GM18508 (cell line): ENCODE measurements at regions not wholly inside any gene's neighbourhood (a gene's known extent, or its start where the extent isn't known, plus 50 kb on each side); places are given as distances from the start of the nearest gene placed in this dataset.
"Not testable (repeated sequence)": the region's sequence is repeated elsewhere in the genome, so short reads cannot be mapped to it uniquely, and the experiment has no call there.

ENCODE experiments used
- ATAC-seq: cut with Tn5 transposase; IDR thresholded peaks from one replicate; pipeline ENCODE4 v1.9.1; 2021; ENCODE audit warnings: moderate number of reproducible peaks; ENCODE audit not compliant: insufficient read depth, unreplicated experiment

DNA sequence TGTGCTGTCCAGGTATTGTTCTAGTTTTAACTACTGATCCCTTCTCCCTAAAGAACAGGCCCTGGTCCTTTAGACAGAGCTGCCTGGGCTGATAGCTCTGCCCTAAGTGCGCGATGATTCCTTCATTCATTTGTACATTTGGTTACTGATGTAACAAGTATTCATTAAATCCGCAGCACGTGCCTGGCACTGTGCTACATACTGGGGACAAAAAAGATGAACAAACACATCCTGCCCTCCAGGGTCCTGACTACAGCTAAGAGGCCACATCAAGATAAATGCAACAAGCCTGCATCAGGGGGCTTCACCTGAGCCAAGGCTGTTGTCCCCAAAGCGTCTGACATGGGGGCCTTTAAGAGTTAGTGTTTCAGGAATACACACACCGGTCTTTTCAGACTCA is 99.0 kb upstream of the PODXL start:
- no peak for ATAC-seq

DNA sequence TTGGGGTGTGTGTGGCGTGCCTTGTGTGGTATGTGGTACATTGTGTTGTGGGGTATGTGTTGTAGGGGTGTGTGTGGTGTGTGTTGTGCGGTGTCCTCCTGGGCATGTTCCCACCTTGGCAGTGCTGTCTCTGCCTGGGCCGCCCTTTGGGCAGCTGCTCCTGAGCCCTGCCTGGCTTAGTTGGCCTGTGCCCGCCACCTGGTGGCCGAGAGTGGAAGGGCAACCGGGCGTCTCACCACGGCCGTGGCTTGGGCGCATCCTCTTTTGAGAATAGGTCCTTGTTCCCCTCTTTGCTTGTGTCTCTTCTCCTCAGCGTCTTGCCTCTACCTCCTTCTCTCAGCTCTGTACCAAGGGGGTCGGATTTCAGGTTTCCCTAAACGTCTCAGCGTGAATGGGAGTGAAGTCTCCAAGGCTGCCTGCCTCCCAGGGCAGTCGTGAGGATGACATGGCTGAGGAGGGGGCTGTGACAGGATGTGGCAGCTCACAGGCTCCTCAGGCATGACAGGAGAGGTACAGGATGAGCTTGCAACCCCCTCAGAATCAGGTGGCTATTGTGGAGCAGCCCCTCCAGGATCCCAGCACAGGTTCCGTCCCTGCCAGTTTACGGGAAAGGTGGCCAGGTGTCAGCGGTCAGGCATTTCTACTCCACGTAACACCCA is 98.4 kb upstream of the PODXL start:
- no peak for ATAC-seq

DNA sequence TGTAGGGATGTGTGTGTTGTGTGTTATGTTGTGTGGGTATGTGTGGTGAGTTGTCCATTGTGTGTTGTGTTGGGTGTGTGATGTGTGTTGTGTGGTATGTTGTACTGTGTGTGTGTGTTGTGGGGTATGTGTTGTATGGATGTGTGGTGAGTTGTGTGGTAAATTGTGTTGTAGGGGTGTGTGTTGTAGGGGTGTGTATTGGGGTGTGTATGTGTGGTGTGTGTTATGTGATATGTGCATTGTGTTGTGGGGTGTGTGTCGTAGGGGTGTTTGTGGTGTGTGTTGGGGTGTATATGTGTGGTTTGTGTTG is 97.8 kb upstream of the PODXL start:
- ATAC-seq, result no peak

DNA sequence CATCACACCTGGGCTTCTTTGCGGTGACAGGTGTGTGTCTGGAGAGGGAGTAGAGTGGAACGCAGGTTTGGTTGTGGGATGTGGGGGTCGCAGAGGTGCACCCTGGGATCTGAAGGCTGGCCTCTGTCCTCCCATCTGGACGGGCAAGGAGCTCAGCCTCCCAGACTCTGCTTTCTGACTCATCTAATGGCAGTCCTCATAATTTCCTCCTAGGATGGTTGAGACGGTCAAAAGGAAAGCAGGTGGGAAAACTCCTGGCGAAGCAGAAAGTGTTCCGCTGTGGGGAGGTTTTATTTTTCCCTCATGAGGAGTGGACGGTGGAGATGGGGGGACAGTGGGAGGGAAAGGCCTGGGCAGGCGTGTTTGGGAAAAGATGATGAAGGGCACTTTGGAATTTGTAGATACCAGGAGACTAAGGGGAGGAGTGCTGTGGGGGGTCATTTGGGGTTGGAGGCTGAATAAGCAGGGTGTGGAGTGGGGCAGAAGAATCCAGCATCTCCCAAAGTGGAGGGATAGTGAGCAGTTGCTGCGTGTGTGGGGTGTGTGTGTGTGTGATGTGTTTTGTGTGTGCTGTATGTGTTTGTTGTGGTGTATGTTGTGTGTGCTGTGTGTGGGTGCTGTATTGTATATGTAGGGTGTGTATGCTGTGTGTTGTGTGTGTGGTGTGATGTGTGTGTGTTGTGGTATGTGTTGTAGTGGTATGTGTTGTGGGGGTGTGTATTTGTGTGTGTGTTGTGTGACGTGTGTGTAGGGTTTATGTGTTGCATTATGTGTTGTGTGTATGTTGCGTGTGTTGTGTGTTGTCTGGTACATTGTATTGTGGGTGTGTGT is 97.2 kb upstream of the PODXL start:
- ATAC-seq, result no peak

DNA sequence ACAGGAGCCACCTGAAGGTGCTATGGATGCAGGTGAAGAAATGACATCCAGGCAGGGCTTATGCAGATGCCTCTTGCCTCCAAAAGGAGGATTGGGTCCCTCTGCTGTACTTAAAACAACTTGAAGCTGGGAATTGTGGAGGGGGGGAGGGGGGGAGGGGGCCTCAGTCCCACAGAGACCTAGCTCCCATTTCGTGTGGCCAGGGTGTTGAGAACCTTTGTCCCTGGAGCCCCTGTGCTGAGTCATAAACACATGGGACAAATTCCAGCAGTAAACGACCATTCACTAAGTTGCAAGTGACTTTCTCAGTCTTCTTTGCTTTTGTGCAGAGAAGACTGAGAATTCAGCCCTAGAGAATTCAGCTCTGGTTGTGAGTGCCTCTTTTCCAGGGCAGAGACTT is 96.5 kb upstream of the PODXL start:
- no peak for ATAC-seq

DNA sequence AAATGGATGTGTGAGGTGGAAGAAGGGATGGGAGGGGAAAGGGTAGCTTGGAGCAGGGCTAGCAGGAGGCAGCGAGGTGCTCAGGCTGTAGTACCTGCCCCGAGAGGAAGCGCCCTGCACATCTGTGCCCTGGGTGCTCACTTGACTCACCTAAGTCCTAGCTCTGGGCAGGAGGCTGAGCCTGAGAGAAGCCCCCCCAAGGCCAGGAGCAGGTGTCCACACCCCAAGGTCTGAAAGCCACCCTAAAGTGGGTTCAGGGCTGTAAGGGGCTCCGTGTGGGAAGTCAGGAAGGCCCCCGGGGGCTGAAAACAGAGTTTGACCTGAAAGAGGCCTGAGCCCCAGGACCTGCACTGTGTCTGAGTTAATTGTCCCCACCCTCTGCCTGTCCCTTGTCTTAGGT is 95.8 kb upstream of the PODXL start:
- ATAC-seq, result no peak

DNA sequence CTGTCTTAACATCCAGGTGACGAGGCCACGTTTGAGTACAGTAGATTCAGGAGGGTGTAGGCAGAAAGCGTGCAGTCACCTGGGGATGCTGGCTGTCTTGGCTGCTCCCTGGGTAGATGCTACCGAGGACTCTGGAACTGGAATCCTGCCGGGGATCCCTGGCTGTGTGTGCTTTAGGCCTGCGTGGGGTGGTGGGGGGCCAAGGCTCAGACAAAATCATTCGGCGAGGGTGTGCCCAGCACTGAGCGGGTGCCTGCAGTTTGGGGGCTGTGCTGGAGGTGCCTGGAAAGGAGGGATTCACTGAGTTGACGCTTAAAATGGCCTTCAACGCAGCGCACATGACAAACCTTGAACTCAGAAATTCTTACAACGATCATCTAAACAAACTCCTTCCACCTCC is 93.5 kb upstream of the PODXL start:
- ATAC-seq, result no peak

DNA sequence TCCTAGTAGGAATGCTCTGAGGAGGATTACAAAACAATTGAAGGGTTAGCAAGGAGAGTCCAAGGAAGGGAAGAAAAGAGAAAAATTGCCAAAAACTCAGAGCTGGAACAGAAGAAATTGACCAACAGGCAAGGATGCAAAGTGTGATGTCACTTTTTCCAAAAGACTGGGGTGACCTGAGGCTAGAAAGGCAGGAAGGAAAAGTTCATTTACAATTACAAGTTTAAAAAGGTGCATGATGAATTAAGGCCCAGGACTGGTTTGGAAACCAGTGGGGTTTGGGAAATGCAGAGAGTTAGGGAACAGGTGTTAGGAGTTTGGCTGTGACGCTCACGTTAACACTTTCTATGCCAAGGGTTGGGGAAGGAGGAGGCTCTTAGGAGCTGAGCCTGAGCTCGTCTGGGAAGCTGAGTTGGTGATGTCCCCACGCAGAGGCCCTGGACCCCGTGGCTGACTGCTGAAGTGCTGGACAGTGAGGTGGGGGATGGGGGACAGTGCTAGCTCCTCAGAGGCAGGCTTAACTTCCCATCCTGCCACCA is 92.6 kb upstream of the PODXL start:
- ATAC-seq, result no peak

DNA sequence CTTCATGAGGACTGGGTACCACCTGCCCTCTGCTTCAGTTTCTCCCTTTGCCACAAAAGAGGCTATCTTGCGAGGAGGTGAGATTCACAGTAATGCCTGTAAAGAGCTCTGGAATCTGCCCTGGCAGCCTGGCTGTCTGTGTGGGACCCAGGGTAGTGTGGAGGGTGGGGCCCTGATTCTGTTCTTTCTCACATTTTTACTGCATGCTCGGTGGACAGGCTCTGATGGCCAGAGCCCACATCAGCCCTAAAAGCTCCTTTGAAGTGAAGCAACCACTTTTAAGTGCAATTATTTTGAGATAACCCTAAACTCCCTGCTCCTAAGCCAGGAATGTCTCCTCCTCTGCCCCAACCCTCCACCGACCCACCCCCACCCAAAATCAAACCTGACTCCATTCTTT is 92.1 kb upstream of the PODXL start:
- no peak for ATAC-seq

DNA sequence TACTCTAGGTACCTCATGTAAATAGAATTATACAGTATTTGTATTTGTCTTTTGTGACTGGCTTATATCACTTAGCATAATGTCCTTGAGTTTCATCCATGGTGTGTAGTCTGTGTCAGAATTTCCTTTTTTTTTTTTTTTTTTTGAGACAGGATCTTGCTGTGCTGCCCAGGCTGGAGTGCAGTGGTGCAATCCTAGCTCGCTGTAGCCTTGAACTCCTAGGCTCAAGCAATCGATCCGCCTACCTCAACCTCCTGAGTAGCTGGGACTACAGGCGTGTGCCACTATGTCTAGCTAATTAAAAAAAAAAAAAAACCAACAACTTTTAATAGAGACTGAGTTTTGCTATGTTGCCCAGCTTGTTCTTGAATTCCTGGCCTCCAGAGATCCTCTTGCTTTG is 89.8 kb upstream of the PODXL start:
- ATAC-seq, result no peak

DNA sequence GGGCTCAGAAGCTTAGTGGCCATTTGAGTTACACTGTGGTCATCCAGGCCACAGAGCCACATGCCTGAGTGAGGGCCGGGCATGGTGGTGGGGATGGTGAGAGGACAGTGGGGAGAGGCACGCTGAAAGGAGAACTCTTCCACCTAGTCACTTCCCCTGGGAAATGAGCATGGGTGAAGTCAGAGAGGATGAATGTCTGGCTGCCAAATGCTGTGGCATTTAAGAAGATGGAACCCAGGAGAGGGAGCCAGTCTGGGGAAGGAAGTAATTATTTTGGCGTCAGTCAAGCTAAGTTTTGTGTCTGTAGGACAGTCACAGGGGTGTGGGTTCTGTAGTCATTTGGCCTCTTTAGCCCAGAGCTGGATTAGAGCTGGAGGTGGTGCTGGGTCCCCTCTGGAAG is 86.0 kb upstream of the PODXL start:
- ATAC-seq, result no peak

DNA sequence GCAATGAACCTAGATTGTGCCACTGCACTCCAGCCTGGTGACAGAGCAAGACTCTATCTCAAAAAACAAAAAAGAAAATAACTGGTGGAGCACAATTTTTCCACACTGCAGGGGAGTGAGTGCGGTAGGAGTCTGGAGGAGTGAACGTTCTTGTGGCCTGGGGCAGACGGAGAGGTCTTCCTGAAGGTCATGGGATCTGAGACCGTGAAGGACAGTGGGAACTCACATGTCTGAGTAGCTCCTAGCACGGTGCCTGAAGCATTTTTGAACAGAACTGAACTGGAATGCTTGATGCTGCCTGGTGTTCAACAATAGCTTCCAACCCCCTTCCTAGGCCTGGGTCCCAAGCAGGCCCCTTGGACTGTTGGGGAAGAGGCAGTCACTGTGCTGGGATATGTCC is 84.3 kb upstream of the PODXL start:
- ATAC-seq, result no peak

DNA sequence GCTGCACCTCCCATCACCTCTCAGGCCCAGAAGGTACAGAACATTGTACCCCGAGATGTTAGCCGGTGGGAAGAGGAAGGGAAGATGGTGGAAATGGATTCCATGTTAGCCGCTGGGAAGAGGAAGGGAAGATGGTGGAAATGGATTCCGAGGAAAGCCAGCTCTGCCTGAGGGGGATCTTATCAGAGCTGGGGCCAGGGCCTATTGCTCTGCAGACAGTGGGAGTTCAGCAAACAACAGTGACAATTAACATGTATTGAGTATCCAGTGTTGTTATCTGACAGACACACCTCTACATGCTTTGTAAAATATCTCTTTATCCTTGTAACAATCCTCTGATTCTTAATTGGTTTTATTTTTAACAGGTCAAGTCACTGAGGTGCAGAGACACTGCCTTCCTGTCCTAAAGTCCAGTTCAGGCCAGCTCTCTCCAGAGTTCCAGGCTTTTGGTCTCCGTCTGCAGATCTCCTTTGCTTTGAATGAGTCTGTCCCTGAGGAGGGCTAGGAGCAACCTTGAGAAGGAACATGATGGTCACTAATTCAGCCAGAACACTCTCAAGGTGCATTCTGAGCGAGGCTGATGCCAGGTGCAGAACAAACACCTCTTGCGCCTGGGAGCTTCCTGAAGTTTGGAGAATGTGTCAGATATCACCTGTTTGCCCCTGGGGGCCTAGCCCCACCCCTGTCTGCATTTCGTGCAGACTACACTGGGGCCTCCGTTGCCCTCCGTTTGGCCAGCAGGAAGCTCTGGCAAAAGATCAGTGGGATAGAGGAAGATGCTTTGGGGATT is 82.4 kb upstream of the PODXL start:
- ATAC-seq, result no peak

DNA sequence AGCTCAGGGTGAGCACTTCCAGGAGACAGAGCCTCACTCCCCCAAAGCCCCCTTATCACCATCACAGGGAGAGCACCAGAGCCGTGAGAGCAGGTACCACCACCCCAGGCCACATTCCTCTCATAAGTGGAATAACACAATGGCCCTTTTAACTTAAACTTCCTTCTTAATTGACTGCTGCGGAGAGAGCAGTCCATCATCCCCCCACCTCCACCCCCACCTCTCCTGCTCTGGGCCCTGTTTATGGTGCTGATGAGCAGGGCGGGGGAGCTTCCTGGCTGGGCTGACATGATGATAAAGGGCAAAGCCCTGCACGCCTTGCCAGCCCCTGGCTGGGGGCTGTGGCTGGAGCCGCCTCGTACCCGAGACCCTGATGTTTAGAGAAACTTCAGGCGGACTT is 81.4 kb upstream of the PODXL start:
- no peak for ATAC-seq

DNA sequence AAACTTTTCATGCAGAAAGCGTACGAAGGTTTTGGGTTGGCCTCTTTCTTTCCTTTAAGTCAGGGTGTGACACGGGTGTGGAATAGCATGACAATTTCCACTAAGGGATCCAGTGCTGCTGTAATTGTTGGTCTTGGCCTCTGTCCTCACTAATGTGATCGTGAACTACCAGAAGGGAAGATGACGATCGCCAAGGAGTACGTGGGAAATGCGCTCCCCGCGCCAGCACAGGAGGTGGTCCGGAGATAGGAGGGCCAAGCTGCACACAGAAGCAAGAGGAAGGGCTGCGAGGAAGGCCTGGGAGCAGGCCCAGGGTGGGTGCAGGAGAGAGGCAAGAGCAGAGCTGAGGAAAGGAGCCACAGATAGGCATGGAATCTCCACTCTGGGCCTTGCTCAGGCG is 79.7 kb upstream of the PODXL start:
- ATAC-seq, result no peak

DNA sequence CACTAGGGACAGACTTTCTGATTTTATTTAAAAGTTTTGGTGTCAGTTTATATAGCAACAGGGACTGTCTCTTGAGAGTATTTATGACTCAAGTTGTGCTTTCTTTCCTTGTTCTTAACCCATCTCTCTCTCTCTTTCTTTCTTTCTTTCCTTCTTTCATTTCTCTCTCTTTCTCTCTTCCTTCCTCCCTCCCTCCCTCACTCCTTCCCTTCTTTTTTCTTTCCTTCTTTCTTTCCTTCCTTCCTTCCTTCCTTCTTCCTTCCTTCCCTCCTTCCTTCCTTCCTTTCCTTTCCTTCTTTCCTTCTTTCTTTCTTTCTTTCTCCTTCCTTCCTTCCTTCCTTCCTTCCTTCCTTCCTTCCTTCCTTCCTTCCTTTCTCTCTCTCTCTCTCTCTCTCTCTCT is 77.8 kb upstream of the PODXL start:
- not testable (repeated sequence) for ATAC-seq

DNA sequence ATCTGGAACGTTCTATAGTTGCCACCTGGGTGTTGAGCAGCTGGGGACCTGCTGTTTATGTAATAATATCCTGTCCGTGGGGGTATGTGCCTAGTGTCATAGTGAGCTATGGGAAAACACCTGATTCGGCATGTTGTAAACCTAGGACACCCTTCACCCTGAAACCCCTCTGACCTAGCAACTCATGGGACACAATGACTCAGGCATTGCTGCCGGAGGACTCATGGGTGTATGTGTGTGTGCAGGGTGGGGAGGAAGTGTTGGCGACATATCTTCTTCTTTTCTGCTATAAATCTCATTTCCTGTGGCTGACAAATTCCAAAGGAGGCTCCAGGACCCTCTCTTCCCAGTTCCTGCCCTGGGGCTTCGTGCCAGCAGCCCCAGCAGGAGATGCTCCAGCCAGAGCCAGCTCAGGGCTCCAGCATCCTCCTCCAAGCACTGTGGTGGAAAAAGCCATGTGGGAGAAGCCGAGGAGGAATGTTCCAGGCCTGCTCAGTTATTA is 77.0 kb upstream of the PODXL start:
- ATAC-seq, result no peak

DNA sequence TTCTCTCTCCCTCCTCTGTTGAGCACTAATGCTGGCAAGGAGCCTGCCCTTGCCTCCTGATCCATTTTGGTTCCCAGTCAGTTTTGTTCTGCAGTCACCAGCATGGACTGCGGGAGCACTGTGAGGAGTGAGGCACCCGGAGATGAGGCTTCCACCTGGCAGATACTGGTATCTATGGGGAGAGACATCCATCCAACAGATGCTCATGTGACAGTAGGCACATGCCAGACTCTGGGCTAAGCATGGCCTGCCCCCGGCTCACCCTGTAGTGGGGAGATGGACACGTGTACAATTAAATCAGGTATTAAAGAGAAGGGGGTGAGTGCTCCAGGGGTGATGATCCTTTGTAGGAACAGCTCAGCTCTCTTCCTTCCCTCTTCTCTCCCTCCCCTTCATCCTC is 74.0 kb upstream of the PODXL start:
- no peak for ATAC-seq

DNA sequence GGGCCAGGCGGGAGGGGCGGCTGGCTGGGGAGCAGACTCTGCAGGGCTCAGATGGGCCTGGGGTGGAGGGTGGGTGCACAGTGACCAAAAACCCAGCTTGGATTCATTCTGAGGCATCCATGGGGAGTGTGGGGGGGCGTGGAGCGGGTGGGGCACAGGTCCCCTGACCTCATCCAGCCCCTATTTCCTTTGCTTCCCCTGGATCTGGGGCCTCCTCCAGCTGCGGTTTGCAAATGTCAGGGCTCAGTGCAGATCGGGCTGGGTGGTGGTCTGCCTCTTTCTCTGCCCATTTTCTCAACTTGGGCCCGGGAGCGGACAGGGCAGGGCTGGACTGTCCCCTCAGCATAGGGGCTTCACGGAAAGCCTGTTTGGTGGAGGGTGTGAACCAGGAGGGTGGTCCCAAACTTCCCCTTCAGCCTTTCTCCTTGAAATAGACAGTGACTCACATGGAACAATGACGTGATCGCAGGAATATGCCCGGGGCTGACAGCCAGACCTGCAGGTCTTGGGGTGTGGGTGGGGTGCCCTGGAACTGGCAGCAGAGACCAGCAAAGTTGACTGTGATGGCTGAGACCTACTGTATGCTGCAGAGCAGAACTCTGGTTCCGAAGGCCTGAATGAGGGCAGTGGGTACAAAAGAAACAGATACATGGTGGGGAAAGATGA is 72.9 kb upstream of the PODXL start:
- no peak for ATAC-seq

DNA sequence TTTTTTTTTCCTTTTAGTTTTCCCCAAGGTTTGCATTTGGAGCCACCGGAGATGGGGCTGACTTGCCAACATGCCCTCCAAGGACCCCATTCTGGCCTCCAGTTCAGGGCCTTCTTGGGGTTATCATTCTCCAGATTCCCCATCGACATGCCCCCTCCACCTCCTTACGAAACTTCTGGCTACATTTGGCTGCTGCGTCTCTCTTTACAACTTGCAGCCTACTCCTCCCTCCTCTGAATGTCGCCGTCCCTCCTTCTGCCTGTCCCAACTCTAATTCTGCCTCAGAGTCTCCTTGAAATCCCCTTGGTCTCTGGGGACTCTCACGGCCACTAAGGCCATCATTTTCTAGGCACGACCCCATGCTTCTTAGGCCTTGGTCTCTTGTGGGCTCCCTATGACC is 72.2 kb upstream of the PODXL start:
- ATAC-seq, result no peak
